OCI-LY1 (cell line): ENCODE measurements at regions not wholly inside any gene's neighbourhood (a gene's known extent, or its start where the extent isn't known, plus 50 kb on each side); places are given as distances from the start of the nearest gene placed in this dataset.

ENCODE experiments used
- H2AFZ ChIP-seq: fragments of 200-600 bp; sonication (generic), shearing (Covaris generic); 2 replicates; pipeline ENCODE4 v1.6.0; 2014; ENCODE audit warnings: antibody characterized with exemption, mild to moderate bottlenecking, low read length
- H3F3A ChIP-seq: fragments of 200-600 bp; sonication (generic), shearing (Covaris generic); 2 replicates; pipeline ENCODE4 v1.6.0; 2014; ENCODE audit warnings: mild to moderate bottlenecking, antibody characterized with exemption, low read length, moderate library complexity; ENCODE audit not compliant: insufficient read depth
- H3K27ac ChIP-seq: fragments of 200-600 bp; sonication (generic); 2 replicates; pipeline ENCODE4 v1.5.1; 2014; ENCODE audit warnings: low read length, mixed run types, mild to moderate bottlenecking, low read depth; ENCODE audit not compliant: poor library complexity, severe bottlenecking
- H3K27me3 ChIP-seq: fragments of 200-600 bp; sonication (generic); 2 replicates; pipeline ENCODE4 v1.6.0; 2014; ENCODE audit warnings: antibody characterized with exemption, mild to moderate bottlenecking, low read length, moderate library complexity; ENCODE audit not compliant: insufficient read depth
- H3K36me3 ChIP-seq: fragments of 200-600 bp; sonication (generic); 2 replicates; pipeline ENCODE4 v1.6.1; 2014; ENCODE audit warnings: mild to moderate bottlenecking, antibody characterized with exemption, low read length, moderate library complexity, mixed read lengths; ENCODE audit not compliant: insufficient read depth
- H3K4me1 ChIP-seq: fragments of 200-600 bp; sonication (generic); 2 replicates; pipeline ENCODE4 v1.5.1; 2014; ENCODE audit warnings: mild to moderate bottlenecking, low read length, moderate library complexity; ENCODE audit not compliant: insufficient read depth, severe bottlenecking
- H3K4me2 ChIP-seq: fragments of 200-600 bp; sonication (generic), shearing (Covaris generic); 2 replicates; pipeline ENCODE4 v1.6.1; 2014; ENCODE audit warnings: low read length
- H3K4me3 ChIP-seq: fragments of 200-600 bp; sonication (generic); 2 replicates; pipeline ENCODE4 v1.5.1; 2014; ENCODE audit warnings: low read length, low read depth, mild to moderate bottlenecking, mixed read lengths; ENCODE audit not compliant: poor library complexity, severe bottlenecking
- H3K79me2 ChIP-seq: fragments of 200-600 bp; shearing (Covaris generic); 2 replicates; pipeline ENCODE4 v1.6.1; 2016; ENCODE audit warnings: mixed run types, low read length, mixed read lengths; ENCODE audit not compliant: insufficient read depth
- H3K9ac ChIP-seq: fragments of 200-600 bp; sonication (generic), shearing (Covaris generic); 2 replicates; pipeline ENCODE4 v1.6.1; 2014; ENCODE audit warnings: mild to moderate bottlenecking, low read length, mixed read lengths
- H3K9me2 ChIP-seq: fragments of 200-600 bp; sonication (generic), shearing (Covaris generic); 2 replicates; pipeline ENCODE4 v1.6.1; 2014; ENCODE audit warnings: low read depth, mild to moderate bottlenecking, low read length, mixed read lengths
- H3K9me3 ChIP-seq: fragments of 200-600 bp; shearing (Covaris generic); 2 replicates; pipeline ENCODE4 v1.6.1; 2014; ENCODE audit warnings: low read length, mixed read lengths
- H4K20me1 ChIP-seq: fragments of 200-600 bp; sonication (generic), shearing (Covaris generic); 2 replicates; pipeline ENCODE4 v1.6.0; 2016; ENCODE audit warnings: mild to moderate bottlenecking, low read length; ENCODE audit not compliant: insufficient read depth
- CTCF ChIP-seq: fragments of 200-600 bp; sonication (generic), shearing (Covaris generic); IDR thresholded peaks from 2 replicates; pipeline ENCODE4 v1.5.1; 2017; ENCODE audit warnings: mild to moderate bottlenecking, antibody characterized with exemption, low read length, moderate library complexity, mixed read lengths
- EZH2 ChIP-seq: fragments of 200-600 bp; sonication (generic), shearing (Covaris generic); IDR thresholded peaks from 2 replicates; pipeline ENCODE4 v1.8.0; 2017; ENCODE audit warnings: borderline replicate concordance, mixed run types, mild to moderate bottlenecking, antibody characterized with exemption, low read length, moderate library complexity, mixed read lengths

GRCh38 chr13:57784633-57785032, 153.1 kb downstream of the PCDH17 start:
- Histone ChIP-seq H3K9me2 (no peaks in the 10 kb centered on the region), H3K27ac (no peak overlapping the region), H3F3A (no peaks in the 10 kb centered on the region), H2AFZ (no peak overlapping the region), H4K20me1 (no peaks in the 10 kb centered on the region), H3K27me3 (no peaks in the 10 kb centered on the region), H3K9ac (no peak overlapping the region), H3K4me3 (no peak overlapping the region), H3K79me2 (no peaks in the 10 kb centered on the region), H3K9me3 (no peaks in the 10 kb centered on the region), H3K4me1 (no peaks in the 10 kb centered on the region), H3K4me2 (no peak overlapping the region), H3K36me3 (no peaks in the 10 kb centered on the region)
- TF ChIP-seq EZH2 (no peak), CTCF (no peak)

- Histone ChIP-seq H3K9me2 (no peaks in the 10 kb centered on the region), H3K9ac (no peak overlapping the region), H3K4me2 (no peak overlapping the region), H3K4me1 (no peaks in the 10 kb centered on the region), H3K27me3 (no peaks in the 10 kb centered on the region), H4K20me1 (no peaks in the 10 kb centered on the region), H2AFZ (no peak overlapping the region), H3K4me3 (no peak overlapping the region), H3F3A (no peaks in the 10 kb centered on the region), H3K27ac (no peak overlapping the region), H3K36me3 (no peaks in the 10 kb centered on the region), H3K9me3 (no peaks in the 10 kb centered on the region), H3K79me2 (no peaks in the 10 kb centered on the region)
- no peak for TF ChIP-seq EZH2
- TF ChIP-seq CTCF = no peak
These were observed 155.7 kb downstream of the PCDH17 start for GRCh38 chr13:57787058-57787791.

- no peak overlapping the region for H3K9ac ChIP-seq
- no peaks in the 10 kb centered on the region for H3K27me3 ChIP-seq
- H3K4me3 ChIP-seq = no peak overlapping the region
- no peak overlapping the region for H2AFZ ChIP-seq
- TF ChIP-seq CTCF (no peak), EZH2 (no peak)
- H3K9me2 ChIP-seq = no peaks in the 10 kb centered on the region
- no peaks in the 10 kb centered on the region; the same call in 1 of the 2 replicates for H3F3A ChIP-seq
- no peaks in the 10 kb centered on the region for H3K9me3 ChIP-seq
- H4K20me1 ChIP-seq = no peaks in the 10 kb centered on the region
- H3K27ac ChIP-seq = no peak overlapping the region
- H3K4me1 ChIP-seq = no peaks in the 10 kb centered on the region
- no peaks in the 10 kb centered on the region for H3K36me3 ChIP-seq
- H3K4me2 ChIP-seq = no peak overlapping the region
- no peaks in the 10 kb centered on the region for H3K79me2 ChIP-seq
These were observed 168.1 kb downstream of the PCDH17 start for GRCh38 chr13:57799624-57800023.
